ENCODE measurements at regions not wholly inside any gene's neighbourhood (a gene's known extent, or its start where the extent isn't known, plus 50 kb on each side); places are given as distances from the start of the nearest gene placed in this dataset.

- TF ChIP-seq CTCF (conservative IDR thresholded peaks at IDR 0.05; ENCODE audit: low read length), result no peak
- no peak overlapping the region for H3K4me3 ChIP-seq (ENCODE audit: low read length)
Observed at GRCh38 chr2:60383401-60384143, 169.9 kb downstream of the BCL11A start.

GRCh38 chr2:60380411-60380810, 173.0 kb downstream of the BCL11A start:
- TF ChIP-seq CTCF (conservative IDR thresholded peaks at IDR 0.05; ENCODE audit: low read length), result no peak
- DNase-seq (ENCODE audit: low read depth), result no peak
- H3K4me3 ChIP-seq (ENCODE audit: low read length), result no peak overlapping the region

More at GRCh38 chr2:60383401-60384143, 169.9 kb downstream of the BCL11A start:
- no peak for DNase-seq (ENCODE audit: low read depth)

- no peak for TF ChIP-seq CTCF (conservative IDR thresholded peaks at IDR 0.05; ENCODE audit: low read length)
- no peak overlapping the region for H3K4me3 ChIP-seq (ENCODE audit: low read length)
- no peak for DNase-seq (ENCODE audit: low read depth)
Observed at GRCh38 chr2:60379684-60380083, 173.8 kb downstream of the BCL11A start.

GRCh38 chr2:60379216-60379615, 174.2 kb downstream of the BCL11A start:
- DNase-seq (ENCODE audit: low read depth), result no peak
- no peak for TF ChIP-seq CTCF (conservative IDR thresholded peaks at IDR 0.05; ENCODE audit: low read length)
- no peak overlapping the region for H3K4me3 ChIP-seq (ENCODE audit: low read length)

GRCh38 chr2:60377825-60378224, 175.6 kb downstream of the BCL11A start:
- no peak for TF ChIP-seq CTCF (conservative IDR thresholded peaks at IDR 0.05; ENCODE audit: low read length)
- no peak overlapping the region for H3K4me3 ChIP-seq (ENCODE audit: low read length)
- no peak for DNase-seq (ENCODE audit: low read depth)

- no peak for TF ChIP-seq CTCF (conservative IDR thresholded peaks at IDR 0.05; ENCODE audit: low read length)
- H3K4me3 ChIP-seq (ENCODE audit: low read length), result no peak overlapping the region
- no peak for DNase-seq (ENCODE audit: low read depth)
Observed at GRCh38 chr2:60376252-60376651, 177.2 kb downstream of the BCL11A start.

- no peak for TF ChIP-seq CTCF (conservative IDR thresholded peaks at IDR 0.05; ENCODE audit: low read length)
- no peak for DNase-seq (ENCODE audit: low read depth)
- H3K4me3 ChIP-seq (ENCODE audit: low read length), result no peak overlapping the region
Observed at GRCh38 chr2:60371681-60372080, 181.8 kb downstream of the BCL11A start.
